DMS53 treated with DMSO at 0.1 percent for 48 hours (cell line): ENCODE measurements at regions not wholly inside any gene's neighbourhood (a gene's known extent, or its start where the extent isn't known, plus 50 kb on each side); places are given as distances from the start of the nearest gene placed in this dataset.
"Not testable (repeated sequence)": the region's sequence is repeated elsewhere in the genome, so short reads cannot be mapped to it uniquely, and the experiment has no call there.

ENCODE experiments used
- DNase-seq: peaks from one replicate; lab custom pipeline; 2025; ENCODE audit not compliant: unreplicated experiment; lab: John Stamatoyannopoulos, UW

DNA sequence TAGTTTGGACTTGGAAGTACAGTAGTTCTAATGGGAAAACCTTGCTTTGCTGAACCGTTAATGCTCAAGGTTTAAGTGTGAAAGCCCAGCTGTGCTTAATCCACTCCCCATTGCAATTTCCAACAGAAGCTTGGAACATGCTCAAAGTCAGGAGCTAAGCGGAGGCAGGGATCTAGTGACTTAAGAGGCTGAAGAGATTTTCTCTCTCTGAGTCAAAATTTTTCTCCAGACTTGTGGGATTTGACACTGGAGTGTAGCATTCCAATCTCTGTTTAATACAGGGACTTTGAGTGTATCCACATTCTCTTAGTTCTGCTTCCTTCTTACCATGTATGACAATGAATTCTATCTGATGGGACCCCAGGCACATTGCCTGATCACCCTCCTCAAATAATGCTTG, 471.8 kb downstream of the KIF4B start:
- DNase-seq = no peak

GRCh38 chr5:155489949-155490348, 476.4 kb downstream of the KIF4B start:
- DNase-seq = no peak

DNA sequence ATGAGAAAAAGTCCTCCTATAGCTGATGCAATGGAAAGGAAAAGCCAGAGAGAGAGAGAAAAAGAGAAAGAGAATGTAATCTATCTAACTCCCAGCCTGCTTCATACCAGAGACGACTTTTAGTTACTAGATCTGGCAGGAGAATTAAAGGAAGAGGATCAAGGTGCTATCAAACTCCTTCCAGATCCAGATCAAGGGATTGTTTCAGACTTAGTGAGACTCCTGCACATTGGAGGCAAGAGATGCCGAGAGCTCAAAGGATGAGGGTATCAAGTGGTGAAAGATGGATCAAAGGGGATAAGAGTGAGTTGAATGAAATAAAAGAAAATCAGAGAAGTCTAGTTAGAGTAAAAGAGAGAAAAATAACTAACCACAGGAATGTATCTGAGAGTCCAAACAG, 478.6 kb downstream of the KIF4B start:
- no peak for DNase-seq

DNA sequence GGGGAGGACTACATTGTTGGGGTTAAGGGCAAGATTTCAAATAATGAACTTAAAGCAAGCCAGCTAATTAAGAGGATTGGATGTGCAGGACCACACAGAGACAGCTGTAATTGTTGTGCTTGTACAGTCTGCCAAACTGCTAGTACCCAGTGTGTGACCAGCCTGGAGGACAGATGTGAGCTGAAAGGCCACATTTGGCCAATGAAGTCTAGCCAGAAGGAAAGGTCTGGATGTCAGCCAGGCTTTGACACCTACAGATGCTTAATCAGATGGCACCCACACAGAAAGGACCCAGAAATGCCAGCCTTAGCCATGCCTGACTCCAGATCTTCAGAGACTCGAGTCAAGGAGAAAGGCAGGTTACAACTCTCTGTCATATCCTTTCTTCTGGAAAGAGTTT, 491.1 kb downstream of the KIF4B start:
- DNase-seq = no peak

- no peak for DNase-seq
Measured at GRCh38 chr5:155507363-155507762, 493.8 kb downstream of the KIF4B start.

- DNase-seq = no peak
Measured at GRCh38 chr5:155508673-155509072, 495.1 kb downstream of the KIF4B start.

GRCh38 chr5:155512329-155512728, 498.8 kb downstream of the KIF4B start:
- no peak for DNase-seq

DNA sequence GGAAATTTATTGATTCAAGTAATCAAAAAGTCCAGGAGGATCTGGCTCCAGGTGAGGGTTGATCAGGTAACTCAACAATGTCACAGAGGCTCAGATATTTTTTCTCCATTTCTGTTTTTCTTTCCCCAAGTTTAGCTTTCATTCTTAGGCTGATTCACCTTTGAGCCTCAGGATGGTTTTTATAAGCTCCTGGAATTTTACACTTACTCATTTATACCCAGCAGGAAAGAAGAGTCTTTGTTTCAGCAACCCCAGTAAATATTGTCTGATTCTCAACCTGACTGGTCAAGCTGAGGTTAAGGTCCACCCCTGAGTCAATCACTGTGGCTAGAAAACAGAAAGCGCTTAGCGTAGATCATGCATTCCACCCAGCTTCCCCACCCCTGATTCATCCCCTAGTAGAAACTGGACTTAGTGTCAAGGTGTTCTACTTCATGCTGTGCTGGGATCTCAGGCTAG, 500.6 kb downstream of the KIF4B start:
- DNase-seq = no peak

DNA sequence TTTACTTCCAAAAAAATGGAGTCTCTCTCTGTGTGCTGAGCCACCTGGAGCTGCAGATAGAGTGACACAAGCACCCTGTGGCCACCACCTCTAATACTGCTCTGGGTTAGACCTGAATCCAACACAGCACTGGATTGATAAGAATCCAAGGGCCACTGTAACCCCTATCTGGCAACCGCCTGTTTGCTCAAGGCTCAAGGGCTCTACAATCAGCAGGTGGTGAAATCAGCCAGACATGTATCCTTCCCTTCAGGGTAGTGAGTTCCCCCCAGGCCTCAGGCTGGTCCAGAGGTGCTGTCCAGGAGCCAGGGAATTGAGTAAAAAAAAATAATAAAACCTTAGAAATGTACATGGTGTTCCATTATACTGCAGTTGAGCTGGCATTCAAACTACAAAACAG, 509.0 kb downstream of the KIF4B start:
- DNase-seq = peak; percentile 60

GRCh38 chr5:155529362-155529761, 515.8 kb downstream of the KIF4B start:
- no peak for DNase-seq

DNA sequence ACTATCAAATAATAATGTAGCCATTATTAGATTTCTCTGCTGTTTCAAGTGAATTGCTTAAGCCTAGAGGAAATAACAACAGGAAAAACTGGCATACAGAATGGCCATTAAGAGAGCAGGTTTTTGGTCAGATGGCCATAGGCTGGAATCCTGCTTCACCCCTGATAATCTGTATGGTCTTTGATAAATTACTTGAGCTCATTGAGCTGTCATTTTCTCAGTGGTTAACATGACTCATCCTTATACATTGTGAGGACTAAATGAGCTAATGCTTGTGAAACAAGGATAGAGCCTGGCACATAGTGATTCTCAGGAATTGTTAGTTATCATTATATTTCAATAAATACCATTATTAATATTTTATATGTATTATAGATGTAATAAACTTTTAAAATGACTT, 516.5 kb downstream of the KIF4B start:
- no peak for DNase-seq

GRCh38 chr5:155532621-155533311, 519.2 kb downstream of the KIF4B start:
- no peak for DNase-seq

GRCh38 chr5:155540000-155540595, 526.5 kb downstream of the KIF4B start:
- DNase-seq = no peak

DNA sequence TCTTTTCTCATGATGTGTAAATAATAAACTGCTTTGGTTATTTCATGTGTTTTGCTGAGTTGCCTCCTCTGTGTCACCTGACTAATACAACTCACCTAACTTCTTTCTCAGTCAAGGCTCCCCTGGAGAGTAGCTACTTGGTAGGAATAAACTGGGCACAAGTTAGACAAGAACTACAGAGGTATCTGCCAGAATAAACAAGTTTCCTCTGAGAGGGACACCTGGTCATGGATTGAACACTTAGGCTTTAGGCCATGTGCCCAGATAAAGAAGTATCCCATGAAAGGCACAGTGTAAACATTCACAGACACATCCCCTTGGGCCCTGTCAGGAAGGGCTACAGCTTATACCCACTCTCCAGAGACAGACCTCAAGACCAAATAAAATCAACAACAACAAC, 532.5 kb downstream of the KIF4B start:
- DNase-seq = peak; percentile 38

DNA sequence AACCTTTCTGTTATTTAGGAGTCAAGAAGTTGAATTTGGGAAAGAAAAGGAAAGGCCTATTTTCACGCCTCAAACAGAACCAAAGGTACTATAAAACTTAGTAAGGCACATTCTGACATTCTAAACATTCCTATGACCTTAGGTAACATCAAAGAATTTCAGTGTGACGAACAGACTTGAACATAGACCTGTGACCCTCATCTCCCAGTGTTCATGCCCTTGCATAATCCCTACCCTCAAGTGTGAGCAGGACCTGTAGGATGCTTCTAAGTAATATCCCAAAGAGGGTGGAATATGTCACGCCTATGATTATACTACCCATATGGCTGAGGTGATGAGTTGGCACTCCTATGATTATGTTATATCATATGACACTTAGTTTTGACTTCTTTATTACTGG, 540.9 kb downstream of the KIF4B start:
- no peak for DNase-seq

- no peak for DNase-seq
Measured at GRCh38 chr5:155556222-155556621, 542.7 kb downstream of the KIF4B start.

GRCh38 chr5:155556700-155557099, 543.1 kb downstream of the KIF4B start:
- no peak for DNase-seq

- DNase-seq = no peak
Measured at GRCh38 chr5:155562158-155562557, 548.6 kb downstream of the KIF4B start.

- no peak for DNase-seq
Measured at GRCh38 chr5:155564541-155564940, 551.0 kb downstream of the KIF4B start.

DNA sequence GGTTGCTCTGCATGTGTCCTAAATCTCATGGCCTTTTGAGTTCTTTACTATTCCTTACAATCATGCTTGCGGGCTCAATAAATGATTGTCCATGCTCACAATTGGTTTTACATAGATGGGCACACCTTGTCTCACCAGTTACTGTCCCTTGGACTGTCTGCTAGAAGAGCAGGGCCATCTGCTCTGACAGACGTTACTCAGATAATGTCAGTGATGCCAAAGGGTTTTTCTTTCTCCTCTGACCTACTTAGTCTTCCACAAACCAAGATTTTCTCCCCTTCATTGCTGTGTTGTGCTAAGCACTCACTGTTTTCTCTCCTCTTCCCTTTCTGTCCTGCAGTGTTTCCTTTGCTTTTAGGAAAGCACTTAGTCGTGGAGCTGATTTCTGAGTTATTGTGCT, 562.3 kb downstream of the KIF4B start:
- DNase-seq = no peak

- DNase-seq = not testable (repeated sequence)
Measured at GRCh38 chr5:155586808-155587207, 573.3 kb downstream of the KIF4B start.

DNA sequence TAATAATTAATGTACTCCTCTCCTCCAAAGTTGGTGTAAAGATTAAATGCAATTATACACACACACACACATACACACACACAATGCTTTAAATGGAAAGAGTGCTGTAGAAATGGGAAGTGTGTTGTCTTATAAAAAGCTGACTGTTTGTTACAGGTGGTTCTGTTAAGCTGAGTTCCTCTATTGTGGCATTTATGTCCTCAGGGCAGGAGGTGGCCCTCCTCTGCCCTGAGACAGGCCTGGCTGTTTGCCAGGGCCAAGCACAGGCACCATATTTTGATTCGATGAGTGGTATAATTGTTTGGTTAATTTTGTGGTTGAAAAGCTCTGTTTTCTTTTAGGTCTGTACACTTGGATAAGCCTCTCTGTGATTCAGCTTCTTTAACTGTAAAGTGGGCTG, 573.9 kb downstream of the KIF4B start:
- no peak for DNase-seq

DNA sequence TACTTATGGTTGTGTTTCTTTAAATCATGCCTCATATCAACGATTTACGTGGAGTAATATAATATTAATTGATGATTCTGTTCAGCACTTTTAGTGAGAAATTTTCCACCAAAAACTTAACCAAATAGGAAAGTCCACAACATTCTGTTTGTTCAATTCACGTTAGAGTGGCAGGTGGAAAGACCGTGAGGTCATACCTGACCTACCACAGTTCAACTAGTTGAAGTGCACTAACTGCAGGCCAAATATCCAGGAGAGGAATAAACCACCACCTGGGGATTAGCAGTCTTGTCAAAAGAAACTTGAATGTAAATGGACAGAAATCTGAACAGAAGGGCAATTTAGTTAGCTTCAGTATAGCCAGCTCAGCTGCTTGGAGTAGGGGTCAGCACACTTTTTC, 577.7 kb downstream of the KIF4B start:
- peak; percentile 18 for DNase-seq
